HPDE6-E6E7 (cell line): ENCODE measurements at regions not wholly inside any gene's neighbourhood (a gene's known extent, or its start where the extent isn't known, plus 50 kb on each side); places are given as distances from the start of the nearest gene placed in this dataset.

Source experiments
- DNase-seq: peaks from one replicate; pipeline ENCODE4 v3.0.0; 2011; ENCODE audit warnings: missing footprints; ENCODE audit errors: extremely low spot score

DNA sequence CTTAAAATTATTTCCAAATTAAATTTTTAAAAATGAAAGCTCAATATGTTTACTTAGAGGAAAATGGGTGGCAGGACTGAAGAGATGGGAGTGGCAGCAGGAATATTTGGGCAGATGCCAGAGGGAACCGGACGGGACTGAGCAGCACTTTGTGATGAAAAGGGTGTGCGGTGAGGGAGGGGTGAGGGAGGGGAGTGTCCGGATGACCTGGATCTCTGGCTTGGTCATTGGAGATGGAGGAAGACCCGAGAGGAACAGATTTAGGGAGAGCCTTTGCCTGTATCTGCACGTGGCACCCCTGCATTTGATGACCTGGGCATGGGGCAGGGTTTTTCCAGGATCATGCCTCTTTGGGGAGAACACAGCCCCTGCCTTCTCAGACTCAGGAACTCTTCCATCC, 201.1 kb upstream of the MVB12B start:
- DNase-seq, result no peak

DNA sequence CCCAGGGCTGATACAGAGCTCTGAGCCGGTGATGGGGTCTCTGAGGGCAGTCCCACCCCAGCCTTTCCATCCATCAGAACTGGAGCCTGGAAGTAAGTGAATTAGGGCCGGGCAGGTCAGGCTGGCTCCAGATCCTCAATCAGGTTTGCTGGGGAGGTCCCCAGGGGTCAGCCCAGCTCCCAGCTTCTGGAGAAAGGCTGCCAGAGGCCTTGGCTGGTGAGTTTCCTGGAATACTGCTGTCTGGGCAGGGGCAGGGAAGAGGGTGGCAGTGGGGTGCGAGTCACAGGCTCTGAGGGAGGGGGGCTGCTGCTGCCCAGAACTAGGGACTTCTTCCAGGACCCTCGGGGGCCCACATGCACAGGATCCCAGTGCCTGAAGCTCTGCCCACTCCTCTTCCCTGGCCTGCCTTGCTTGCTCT, 200.6 kb upstream of the MVB12B start:
- no peak for DNase-seq

DNA sequence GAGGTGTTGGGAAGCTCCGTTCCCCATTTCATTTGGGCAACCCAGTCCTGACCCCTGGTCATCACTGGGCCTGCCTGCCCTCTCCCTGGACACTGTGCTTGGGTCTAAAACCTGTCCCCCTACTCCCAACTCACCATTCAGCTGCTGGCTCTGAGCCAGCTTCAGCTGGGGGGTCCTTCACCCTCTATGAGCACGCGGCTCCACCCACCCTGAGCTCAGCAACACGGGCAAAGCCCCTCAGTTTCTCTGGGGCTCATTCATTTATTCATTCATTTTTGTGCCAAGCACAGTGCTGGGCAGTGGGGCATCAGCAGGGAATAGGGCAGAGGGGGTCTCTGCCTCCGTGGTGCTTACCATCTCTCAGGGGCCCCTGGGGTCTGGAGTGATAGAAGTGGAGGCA, 199.8 kb upstream of the MVB12B start:
- DNase-seq, result no peak

DNA sequence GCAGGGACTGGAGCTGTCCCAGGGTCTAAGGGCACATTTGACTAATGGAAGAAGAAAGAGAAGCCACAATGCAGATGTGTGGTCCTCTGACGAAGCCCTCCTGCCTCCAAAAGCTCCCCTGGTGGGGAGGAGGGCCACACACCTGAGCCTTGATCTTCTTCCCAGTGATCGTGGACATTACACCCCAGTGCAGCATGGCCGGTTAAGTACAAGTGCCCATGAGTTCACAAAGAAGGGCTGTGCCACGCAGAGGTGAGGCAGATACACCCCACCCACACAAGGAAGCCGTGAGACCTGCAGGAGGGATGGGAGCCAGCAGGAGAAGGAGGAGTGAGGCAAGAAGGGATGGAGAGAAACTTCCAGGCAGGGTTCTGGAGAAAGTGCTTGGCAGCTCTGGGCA, 199.0 kb upstream of the MVB12B start:
- no peak for DNase-seq

DNA sequence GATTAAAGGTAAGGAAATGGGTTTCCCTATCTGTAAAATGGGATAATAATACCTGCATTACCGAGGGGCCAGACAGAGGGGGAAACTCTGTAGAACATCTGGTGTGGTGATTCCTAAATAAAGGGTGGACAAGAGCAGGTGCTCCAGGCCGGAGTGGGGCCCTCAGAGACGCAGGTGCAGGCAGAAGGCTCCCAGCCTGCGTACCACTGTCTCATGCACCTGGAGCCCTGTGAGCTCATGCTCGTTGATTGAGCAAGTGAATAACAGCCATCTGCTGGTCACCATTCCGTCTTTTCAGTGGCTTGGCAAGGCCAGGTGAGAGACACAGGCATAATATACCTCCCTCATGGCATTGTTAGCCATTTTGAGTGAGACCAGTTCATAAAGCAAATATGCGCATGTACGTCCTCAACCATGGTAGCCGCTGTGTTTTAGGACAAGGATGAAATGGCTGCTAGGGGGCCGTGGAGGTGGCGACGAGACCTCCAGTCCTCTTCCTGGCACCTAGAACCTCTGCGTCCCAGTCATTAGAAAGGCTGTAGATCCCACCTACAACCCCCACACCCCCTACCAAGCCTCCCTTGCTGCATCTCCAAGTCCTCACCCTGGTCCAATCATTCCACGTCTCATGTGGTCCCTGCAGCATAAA, 198.0 kb upstream of the MVB12B start:
- DNase-seq, result no peak

DNA sequence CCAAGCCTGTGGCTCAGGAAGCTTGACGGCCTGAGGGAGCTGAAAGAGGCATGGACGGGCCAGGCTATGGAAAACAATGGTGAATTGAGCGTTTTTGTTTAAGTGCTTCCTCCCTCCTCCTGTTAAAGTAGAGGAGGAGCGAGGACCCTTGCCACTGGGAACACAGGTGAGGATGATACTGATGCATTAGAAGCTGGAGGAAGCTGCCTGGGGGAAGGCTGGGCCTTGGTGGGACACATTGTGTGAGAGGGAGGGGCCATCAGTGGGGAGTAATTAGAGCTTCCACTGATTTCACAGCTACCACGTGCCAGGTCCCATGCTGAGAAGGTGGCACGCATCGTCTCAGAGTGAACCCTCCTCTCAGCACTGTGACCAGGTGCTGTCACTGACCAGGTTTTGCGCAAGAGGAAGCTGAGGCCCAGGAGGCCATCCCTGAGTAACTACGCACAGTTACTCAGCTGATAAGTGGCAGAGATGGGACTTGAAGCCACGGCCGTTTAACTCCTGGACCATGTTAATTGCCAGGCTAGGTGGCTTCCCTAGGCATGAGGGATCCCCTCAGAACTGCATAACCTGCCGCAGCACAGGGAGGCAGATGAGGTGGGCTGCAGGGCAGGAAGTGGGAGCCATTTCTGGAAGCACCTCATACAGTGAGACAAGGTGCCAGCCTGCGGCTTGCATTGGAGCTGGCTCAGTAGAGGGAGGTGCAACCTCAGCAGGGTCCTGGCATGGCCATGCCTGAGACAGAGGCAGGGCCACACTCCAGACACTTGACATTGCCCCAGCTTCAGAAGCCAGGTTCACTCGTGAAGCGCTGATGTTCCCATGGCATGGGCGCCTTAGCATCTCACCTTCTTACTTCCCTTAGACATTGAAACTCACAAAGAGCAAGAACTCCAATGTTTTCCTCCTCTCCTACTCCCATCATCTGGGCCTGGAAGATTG, 195.3 kb upstream of the MVB12B start:
- DNase-seq, result no peak

DNA sequence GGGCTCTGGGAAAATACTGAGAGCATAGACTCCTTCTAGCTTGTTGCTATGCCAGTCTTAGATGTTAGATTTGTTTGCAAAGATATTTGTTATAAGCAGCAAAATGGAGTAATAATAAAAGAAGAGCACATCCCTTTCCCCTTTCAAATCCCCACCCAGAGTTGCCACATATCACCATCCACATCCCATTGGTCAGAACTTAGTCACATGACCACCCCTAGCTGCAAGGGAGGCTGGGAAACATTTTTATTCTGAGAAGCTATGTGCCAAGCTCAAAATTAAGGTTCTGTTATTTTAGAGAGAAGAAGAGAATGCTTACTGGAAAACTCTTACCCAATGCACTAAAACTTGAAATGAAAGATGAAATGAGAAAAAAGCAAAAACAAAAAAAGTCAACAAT, 193.9 kb upstream of the MVB12B start:
- no peak for DNase-seq

DNA sequence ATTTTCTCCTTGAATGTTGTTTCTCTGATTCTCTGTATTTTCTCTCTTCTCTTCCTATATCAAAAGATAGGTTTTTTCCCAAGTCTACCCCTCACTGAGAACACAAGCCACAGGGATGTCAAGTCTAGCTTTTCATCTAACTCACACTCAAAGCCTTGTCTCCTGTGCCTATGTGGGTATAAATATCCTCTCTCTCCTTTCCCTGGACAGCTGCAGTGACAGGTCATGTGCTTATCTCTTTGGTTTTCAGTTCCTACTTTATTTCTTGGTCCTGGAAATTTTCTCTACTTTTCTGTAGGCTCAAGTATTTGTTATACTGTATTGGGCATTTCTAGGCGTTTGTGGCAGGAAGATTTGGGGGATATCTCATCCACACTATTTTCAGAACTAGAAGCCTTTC, 182.4 kb upstream of the MVB12B start:
- DNase-seq, result no peak

DNA sequence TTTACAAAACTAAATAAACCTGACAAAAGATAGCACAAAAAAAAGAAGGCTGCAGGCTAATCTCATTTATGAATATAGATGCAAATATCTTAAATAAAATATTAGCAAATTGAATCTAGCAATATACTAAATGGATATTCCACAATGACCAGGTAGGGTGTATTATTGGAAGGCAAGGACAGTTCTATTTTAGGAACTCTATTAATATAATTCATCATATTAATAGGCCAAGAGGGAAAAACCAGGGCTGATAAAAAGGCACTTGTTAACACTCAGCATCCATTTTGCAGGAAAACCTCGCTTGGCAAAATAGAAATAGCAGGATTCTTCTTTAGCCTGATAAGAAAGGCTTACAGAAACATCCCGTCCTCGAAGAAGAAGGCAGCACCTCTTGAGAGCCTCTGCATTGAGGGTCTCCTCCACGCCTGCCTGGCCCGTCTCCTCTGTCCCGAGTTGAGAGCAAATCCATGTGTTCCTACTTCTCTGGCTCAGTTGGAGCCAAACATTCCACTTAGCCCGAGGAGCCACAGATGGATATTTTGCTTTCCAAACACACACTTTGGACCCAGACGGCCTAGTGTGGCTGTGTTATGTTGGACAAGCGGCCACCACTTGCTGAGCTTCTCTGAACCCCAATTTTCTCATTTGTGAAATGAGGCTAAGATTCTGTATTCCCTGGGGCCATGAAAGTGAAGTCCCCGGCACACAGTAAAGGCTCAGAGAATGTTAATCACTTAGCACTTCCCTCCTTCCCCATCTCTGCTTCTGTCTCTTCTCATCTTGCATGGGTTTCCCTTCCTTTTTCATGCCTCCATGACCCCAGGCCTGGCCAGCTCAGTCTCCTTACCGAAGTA, 181.8 kb upstream of the MVB12B start:
- DNase-seq, result no peak

DNA sequence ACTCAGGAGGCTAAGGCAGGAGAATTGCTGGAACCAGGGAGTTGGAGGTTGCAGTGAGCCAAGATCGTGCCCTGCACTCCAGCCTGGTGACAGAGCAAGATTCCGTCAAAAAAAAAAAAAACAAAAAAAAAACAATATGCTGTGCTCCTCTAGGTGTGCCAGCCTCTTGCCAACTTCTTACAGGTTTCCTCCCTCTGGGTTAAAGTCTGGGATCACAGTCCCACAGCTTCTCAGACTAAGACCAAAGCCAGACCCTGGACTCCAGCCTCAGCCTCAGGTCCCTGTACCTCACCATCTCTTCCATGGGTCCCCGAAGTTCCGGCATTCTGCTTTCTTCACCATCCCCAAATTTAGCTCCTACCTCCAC, 180.8 kb upstream of the MVB12B start:
- DNase-seq, result no peak

DNA sequence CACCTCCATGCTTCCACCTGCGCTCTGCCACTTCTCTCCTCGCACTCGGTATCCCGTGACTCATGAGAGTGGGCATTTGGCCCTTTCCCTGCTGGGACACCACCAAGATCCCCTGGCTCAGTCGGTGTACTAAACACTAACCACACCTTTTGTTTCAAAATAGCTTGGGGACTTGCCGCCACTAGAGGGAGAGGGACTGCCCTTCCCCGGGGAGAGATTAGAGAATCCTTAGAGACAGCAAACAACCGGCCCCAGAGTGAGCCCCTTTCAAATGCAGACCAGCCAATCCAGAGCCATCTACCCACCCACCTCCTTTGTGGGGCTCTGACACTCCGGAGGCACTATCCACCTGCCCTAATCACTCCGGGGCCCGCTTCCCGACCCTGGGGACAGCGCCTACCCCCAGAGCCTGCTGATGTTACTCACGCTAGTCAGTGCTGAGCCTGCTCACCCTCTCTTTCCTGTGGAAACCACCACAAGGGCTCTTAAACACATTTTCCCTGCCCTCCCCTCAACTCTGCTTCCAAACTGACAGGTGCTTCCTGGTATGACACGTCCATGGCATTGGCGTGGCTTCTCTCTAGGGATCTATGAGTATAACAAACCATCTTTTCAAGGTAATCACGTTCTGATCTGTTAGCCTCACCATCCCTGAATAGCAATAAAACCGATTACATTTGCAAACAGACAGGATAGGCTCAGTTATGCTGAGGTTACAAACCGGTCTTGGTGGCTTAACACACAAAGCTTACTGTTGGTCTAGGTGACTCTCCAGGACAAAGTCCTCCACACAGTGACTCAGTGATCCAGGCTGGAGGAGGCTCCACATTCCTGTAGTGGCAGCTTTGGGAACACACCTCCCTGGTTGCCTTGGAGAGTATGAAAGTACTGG, 180.1 kb upstream of the MVB12B start:
- peak; percentile 21 for DNase-seq

DNA sequence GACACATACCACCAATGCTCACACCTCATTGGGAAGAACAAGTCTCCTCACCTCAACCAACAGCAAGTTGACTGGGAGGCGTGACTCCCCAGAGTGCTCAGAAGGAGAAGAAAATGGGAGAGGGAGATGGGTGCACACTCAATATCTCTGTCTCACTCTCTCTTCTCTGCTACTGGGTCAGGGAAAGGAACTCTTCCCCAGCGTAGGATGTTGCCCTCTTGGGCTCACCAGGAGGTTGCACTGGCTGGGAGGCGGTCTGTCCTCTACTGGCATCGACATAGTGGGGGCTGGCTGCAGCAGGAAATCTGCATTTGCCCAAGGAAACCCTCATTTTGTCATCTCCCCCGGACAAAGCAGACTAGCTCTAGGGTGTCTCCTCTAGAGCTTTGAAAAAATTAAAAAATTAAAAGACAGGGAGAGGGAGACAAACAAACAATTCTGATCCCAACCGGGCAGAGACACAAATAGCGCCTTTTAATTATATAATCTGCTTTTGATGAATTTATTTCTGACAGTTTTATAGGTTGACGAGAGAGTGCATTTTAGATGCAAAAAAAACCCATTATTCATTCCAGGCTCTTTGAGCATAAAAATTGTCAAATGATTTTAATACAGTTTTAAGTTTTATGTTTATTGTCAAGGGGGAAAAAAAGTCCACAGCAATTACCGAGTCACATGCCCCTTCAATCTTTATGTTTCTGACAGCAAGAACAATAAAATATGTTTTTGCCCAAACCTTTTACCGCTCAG, 179.3 kb upstream of the MVB12B start:
- no peak for DNase-seq

DNA sequence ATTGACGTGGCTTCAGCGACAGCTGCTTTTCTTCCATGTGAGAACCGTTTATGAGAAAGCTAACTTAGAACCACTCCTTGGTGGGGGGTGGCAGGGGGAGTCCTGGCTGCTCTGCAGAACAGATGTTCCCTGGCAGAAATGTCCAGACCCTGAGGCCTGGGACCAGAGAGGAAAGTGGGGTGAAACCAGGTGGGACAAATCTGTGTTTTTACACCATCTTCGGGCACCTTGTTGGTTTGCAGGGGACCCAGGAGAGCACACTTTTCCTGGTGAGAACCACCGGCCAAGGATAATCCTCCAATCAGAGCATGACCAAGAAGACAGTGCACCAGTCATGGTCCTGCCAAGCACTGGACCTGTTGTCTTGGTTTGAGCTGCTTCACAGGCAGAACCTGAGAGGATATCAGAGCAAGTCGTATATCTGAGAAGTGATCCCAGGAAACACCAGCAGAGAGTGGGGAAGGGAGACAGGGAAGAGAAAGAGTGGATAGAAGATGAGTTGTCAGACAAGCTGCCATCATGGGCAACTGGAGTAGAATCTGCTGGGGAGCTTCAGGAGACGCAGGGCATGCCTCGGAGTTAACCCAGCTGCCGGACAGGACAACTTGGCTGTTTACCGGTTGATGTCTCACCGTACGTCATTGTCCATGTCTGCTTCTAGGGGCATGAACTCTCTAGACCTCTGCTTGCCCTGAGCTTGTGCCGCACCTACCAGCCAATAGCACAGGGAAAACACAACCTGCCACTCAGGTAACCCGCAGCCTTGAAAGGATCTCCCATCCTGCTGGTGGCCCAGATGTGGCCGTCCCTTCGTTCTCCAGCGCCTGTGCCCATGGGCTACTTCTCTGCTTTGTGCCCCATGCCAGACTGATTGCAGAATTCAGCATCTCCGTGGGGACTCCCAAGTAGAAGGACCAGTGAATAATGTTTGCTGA, 178.4 kb upstream of the MVB12B start:
- no peak for DNase-seq

DNA sequence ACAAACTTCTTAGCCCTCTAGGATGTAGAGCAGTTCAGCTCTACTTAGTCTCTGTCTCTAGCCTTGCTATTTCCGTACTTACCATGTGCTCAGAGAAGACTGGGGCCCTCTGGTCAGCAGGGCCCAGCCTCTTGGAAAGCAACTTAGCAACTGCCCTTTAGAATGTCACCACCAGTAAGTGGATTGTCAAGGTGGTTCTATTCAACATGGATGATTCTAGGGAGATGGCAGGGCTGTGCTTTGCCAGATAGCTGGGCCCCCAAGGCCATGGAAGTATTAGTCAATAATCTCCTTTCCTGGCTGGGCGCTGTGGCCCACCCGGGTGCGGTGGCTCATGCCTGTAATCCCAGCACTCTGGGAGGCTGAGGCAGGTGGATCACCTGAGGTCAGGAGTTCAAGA, 177.6 kb upstream of the MVB12B start:
- no peak for DNase-seq

DNA sequence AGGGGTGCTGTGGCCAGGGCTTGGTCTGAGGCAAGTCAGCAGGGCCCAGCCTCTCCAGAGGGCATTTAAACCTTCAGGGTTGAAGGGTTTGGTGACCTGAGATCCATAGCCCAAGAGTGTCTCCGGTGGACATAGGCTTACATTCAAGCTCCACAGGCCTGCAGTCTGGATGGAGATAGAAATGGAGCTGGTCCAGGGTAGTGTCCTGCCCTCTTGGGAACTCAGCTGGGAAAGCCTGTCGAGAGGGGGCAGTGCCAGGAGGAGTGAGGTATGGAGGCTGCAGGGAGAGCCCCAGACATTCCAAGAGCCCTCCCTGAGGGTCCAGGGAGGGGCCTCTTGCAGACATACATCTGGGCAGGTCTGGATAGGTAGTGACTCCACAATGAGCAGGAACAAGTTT, 177.0 kb upstream of the MVB12B start:
- DNase-seq, result no peak

DNA sequence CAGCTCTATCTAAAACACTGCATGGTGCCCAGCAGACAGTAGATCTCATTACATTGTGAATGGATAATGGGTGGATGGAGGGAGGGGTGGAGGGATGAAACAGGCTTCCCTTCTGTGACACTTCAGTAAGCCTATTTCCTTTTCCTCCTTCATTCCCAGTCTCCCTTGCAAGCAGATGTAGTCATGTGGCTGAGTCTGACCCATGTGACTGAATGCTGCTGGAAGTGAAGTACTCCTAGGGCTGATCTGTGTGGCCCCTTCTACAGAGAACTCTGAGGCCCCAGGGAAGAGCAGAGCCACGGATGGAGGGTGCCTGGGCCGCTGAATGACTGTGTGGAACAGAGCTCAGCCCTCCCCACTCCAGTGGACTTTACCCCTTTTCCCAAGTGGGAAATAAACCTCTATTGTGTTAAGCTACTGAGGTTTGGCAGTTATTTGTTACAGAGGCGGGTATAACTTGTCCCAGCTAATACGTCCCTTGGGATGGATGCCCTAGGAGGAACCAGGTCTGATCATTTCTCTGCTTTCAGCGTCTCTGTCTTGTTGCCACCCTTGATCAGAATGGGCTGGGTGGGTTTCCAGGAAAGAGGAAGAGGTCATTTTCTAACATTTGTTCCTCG, 176.1 kb upstream of the MVB12B start:
- no peak for DNase-seq

DNA sequence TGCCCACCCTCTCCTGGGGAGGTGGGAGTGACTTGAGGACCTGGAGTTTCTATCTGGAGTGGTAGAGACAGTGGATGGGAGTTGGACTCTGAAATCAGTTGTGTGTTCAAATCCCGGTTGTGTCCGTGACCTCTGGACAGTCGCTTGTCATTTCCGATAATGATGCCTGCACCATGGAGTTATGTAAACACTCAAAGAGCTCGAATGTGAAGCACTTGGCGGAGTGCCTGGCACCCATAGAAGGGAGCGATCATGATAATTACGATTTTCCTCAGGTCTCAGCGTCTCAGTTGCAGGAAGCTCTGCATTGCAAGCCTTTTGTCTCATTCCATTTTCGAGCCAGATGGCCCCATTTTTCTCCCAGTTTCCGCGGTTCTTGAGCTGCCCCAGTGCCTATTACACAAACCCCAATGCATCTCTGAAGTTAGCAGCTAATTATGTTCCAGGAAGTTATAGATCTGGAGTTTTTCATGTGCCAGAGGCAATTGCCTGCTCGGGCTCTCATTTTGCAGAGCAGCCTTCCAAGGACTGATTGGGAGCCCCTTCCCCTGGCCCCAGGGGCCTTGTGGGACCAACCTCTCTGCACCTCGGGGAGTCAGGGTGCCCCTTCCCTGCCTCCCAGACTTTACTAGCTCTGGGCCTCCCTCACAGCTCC, 175.5 kb upstream of the MVB12B start:
- DNase-seq, result no peak

DNA sequence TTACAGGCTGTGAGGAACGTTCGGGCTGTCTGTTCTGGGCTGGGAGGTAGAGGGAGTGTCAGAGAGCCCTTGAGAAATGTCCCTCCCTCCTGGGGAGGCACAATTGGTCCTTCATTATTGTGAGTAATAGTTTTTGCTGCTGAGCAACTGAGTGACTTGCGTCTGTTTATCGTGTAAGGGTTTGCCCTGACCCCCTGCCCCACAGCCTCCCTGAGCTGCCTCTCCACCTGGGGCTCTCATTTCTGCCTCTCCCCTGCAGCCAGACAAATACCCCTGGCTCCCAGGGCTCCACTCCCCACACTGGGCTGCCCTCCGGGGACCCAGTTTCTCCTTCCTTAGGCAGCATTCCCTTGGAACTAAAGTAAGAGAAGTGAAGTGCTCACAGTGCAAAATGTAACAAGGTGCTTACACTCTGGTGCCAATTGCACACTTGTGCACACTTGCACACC, 174.9 kb upstream of the MVB12B start:
- DNase-seq, result peak; percentile 19
